ENCODE measurements at regions not wholly inside any gene's neighbourhood (a gene's known extent, or its start where the extent isn't known, plus 50 kb on each side); places are given as distances from the start of the nearest gene placed in this dataset.
A peak's percentile ranks its signal among the peaks of the same experiment; 100 is the strongest.

GRCh38 chr10:111338035-111338434, 261.2 kb downstream of the ADRA2A start:
- FAIRE-seq (no peak), DNase-seq (ENCODE audit: extremely low spot score, insufficient read length, low read depth) (no peak)

GRCh38 chr10:111338805-111339204, 262.0 kb downstream of the ADRA2A start:
- peak; percentile 84 for FAIRE-seq
- no peak for DNase-seq (ENCODE audit: extremely low spot score, insufficient read length, low read depth)

DNA sequence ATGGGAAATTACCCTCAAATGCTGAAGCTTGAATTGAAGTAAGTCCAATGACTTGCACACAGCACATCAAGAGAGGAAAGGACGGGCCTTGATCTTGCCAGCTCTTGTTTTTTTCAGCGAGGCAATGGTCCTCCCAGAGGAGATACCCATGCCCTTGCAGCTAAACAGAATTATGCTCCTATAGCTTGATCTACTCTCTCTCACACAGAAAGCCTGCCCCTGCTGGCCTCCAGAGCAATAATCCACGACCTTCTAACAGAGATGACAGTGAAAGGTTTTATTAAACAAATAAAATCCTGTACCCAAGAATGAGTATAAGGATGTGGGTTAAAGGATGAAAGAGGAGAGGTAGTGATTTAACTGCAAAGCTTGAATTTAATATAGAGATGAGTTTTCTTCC, 268.0 kb downstream of the ADRA2A start:
- no peak for DNase-seq (ENCODE audit: extremely low spot score, insufficient read length, low read depth)
- FAIRE-seq = no peak

GRCh38 chr10:111347386-111348013, 270.7 kb downstream of the ADRA2A start:
- FAIRE-seq (no peak), DNase-seq (ENCODE audit: extremely low spot score, insufficient read length, low read depth) (no peak)

DNA sequence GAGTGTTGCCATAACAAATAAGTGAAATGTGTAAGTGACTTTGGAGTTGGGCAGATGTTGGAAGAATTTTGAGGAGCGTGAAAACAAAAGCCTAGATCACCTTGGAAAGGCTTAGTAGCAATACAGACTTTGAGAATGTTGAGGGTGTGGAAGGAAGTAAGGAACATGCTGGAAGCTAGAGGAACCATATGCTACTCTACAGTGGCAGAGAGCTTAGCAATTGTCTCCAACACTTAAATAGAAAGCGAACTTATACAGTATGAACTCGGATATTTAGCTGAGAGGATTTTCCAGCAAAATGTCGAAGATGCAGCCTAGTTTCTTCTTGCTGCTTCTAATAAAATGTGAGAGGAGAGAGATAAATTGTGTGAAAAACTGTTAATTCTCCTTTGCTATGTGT, 271.2 kb downstream of the ADRA2A start:
- no peak for FAIRE-seq
- no peak for DNase-seq (ENCODE audit: extremely low spot score, insufficient read length, low read depth)

DNA sequence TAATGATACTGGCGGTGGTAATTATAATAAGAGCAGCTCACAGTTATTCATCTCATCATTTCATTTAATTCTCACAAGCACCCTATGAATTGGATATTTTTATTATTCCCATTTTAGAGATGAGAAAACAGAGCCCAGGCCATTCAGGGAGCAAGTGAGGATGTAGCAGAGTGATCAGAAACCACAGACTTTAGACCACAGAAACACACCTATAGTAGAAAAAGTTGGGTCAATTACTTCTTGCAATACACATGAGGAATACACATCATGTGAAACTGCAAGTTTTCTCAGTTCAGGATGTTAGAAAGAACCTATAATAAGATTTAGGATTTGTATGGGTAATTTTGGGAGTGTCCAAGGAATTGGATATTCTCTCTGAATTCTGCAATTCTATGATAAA, 278.0 kb downstream of the ADRA2A start:
- FAIRE-seq = no peak
- DNase-seq (ENCODE audit: extremely low spot score, insufficient read length, low read depth) = no peak

GRCh38 chr10:111356571-111356970, 279.7 kb downstream of the ADRA2A start:
- FAIRE-seq (no peak), DNase-seq (ENCODE audit: extremely low spot score, insufficient read length, low read depth) (no peak)

- DNase-seq (ENCODE audit: extremely low spot score, insufficient read length, low read depth) (no peak), FAIRE-seq (no peak)
Observed at GRCh38 chr10:111357859-111358258, 281.0 kb downstream of the ADRA2A start.

GRCh38 chr10:111360260-111360925, 283.6 kb downstream of the ADRA2A start:
- FAIRE-seq (no peak), DNase-seq (ENCODE audit: extremely low spot score, insufficient read length, low read depth) (no peak)

- DNase-seq (ENCODE audit: extremely low spot score, insufficient read length, low read depth) (no peak), FAIRE-seq (no peak)
Observed at GRCh38 chr10:111367531-111367930, 290.7 kb downstream of the ADRA2A start.

DNA sequence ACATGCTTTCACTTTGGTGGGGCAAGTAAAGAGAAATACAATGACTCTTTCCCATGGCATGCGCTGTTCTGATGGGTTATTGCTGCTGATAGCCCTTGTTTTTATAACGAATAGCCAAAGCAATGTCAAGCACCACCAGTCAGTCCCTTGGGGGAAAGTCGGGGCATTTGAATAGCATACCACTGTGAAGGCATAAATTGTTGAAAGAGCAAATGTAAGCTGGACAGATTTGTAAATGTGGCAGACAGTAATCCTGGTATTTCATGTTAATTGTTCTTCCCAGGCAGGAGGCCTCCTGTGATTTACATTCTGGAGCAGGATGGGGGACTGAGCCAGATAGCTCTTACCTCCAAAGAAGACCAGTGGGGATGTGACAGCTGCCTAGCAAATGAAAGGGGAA, 293.3 kb downstream of the ADRA2A start:
- DNase-seq (ENCODE audit: extremely low spot score, insufficient read length, low read depth) (no peak), FAIRE-seq (no peak)

DNA sequence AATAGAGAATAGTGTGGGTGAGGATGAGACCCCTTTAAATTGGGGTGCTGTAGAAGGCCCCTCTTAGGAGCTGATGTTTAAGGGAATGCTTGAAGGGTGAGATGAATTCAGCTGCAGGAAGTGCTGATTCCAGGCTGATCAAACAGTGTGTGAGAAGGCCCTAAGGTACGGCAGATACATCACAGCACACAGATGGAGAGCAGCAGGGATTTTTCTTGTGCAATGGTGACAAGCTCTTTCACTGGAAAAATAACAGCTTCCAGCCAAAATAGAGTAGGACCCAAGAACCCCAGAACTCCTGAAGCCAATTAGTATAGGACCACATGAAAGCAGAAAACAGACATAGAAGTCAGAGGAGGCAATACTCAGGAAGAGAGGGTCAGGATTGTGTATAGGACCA, 296.9 kb downstream of the ADRA2A start:
- FAIRE-seq = no peak
- DNase-seq (ENCODE audit: extremely low spot score, insufficient read length, low read depth) = no peak

- no peak for DNase-seq (ENCODE audit: extremely low spot score, insufficient read length, low read depth)
- no peak for FAIRE-seq
Observed at GRCh38 chr10:111379534-111380187, 302.8 kb downstream of the ADRA2A start.

DNA sequence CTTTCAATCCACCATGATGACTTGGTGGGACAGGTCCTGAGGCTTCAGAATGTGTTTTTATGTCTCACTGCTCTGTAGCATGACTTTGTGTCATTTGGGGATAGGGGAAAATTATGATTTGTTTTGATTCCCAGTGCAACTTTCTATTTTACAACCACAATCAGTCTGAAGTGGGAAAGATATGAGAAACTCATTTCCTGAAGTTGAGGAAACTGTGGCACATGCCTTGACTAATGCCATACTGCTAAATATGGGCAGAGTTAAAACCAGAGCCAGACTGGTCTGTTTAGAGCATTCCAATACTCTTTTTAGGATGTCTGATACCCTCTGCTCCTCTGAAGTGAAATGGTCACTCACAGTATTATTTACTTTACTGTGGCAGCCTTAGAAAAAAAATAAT, 307.7 kb downstream of the ADRA2A start:
- DNase-seq (ENCODE audit: extremely low spot score, insufficient read length, low read depth) (no peak), FAIRE-seq (no peak)

GRCh38 chr10:111390813-111391563, 314.2 kb downstream of the ADRA2A start:
- DNase-seq (ENCODE audit: extremely low spot score, insufficient read length, low read depth) (no peak), FAIRE-seq (no peak)

DNA sequence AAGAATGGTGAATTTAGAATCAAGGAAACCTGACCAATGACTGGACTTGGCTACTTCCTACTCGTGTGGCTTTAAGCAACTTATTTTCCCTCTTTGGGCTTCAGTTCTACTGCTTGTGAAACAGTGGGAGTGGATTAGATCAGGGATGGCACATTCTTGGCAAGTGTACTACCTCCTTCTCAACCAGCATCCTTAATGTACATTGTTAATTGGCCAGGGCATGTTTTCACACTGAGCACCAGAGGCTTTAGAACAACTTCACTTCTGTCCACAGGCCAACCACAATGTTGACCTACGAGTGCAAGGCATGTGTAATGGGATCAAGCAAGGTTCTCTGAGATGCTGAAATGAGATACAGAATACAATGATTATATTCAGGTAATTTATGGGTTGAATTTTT, 315.3 kb downstream of the ADRA2A start:
- DNase-seq (ENCODE audit: extremely low spot score, insufficient read length, low read depth) (no peak), FAIRE-seq (no peak)

GRCh38 chr10:111392910-111393309, 316.1 kb downstream of the ADRA2A start:
- DNase-seq (ENCODE audit: extremely low spot score, insufficient read length, low read depth) (no peak), FAIRE-seq (no peak)

- DNase-seq (ENCODE audit: extremely low spot score, insufficient read length, low read depth) (no peak), FAIRE-seq (no peak)
Observed at GRCh38 chr10:111410740-111411139, 333.9 kb downstream of the ADRA2A start.

DNA sequence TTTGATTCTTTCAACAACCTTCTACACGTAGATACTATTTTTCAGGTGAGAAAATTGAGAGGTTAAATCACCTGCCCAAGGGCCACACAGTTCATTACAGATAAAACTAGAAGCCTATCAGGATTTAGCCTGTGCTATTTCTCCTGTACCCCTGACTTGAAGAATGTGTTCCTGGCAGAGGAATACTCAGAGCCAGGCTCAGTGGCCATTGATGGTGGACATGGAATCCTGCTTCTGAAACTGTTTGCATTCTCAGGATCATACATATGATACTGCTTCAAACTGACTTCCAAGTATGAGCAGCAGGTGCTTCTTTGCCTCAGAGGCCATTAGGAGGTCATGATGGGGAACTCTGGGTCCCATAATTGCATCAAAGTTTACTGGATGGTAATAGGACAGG, 348.6 kb downstream of the ADRA2A start:
- DNase-seq (ENCODE audit: extremely low spot score, insufficient read length, low read depth) (no peak), FAIRE-seq (no peak)

DNA sequence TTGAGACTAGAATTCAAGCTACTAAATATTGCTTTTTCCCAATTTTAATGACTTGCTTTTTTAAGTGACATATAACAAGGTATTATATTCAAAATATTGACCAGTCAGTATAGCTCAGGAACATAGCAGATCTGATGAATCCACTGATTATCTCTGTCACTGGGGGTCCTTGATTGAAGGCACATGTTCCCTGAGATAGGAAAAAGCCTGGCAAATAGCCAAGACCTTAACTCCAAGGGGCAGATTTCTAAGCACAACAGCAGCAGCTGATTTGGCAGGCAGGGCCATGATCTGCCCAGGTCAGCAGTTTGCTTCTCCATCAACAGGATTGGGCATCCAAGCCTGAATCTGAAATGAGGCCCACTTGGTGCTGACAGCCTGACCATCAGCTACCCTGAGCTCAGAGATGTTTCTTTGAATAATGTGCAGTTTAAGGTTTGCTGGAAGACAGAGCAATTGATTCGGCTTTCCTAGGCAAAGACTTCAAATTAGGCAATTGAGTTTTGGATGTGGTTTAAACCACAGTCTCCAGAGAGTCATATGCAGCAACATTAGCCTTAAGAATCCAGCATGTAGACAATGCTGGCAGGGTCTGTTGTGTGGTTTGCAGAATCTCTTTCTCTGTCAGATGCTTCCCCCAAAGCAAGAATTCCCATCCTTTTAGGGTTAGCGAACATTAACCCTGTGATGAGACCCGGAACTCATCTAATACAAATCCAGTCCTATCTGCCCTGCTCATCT, 352.6 kb downstream of the ADRA2A start:
- no peak for FAIRE-seq
- DNase-seq (ENCODE audit: extremely low spot score, insufficient read length, low read depth) = no peak
